ENCODE measurements at regions not wholly inside any gene's neighbourhood (a gene's known extent, or its start where the extent isn't known, plus 50 kb on each side); places are given as distances from the start of the nearest gene placed in this dataset.

- intact Hi-C loops (cut with DNase I): no loop called here
- H3K27ac ChIP-seq: no peak overlapping the region
- 20% methylated on average over 2 of the region's 2 CpGs for WGBS (ENCODE audit: insufficient coverage, low coverage, low lambda C conversion rate, missing lambda C conversion rate)
- no peak overlapping the region for H3K4me3 ChIP-seq
- no peaks in the 10 kb centered on the region for H3K4me1 ChIP-seq
- ATAC-seq (no peak), DNase-seq (no peak)
- no peaks in the 10 kb centered on the region for H3K36me3 ChIP-seq
- TF ChIP-seq POLR2A (IDR thresholded peaks at IDR 0.05): no peak
- no peak for TF ChIP-seq CTCF (IDR thresholded peaks at IDR 0.05)
- no peaks in the 10 kb centered on the region for H3K27me3 ChIP-seq
- no peaks in the 10 kb centered on the region for H3K9me3 ChIP-seq
These were observed 751.0 kb upstream of the TMEM132C start for GRCh38 chr12:127515941-127516340.

- Histone ChIP-seq H3K4me3 (no peak overlapping the region), H3K9me3 (no peaks in the 10 kb centered on the region), H3K27ac (no peak overlapping the region), H3K27me3 (no peaks in the 10 kb centered on the region), H3K4me1 (no peaks in the 10 kb centered on the region), H3K36me3 (no peaks in the 10 kb centered on the region)
- ATAC-seq (no peak), DNase-seq (no peak)
- intact Hi-C loops (cut with DNase I): no loop called here
- TF ChIP-seq POLR2A (IDR thresholded peaks at IDR 0.05): no peak
- no peak for TF ChIP-seq CTCF (IDR thresholded peaks at IDR 0.05)
- 55% methylated on average over 1 of the region's 1 CpG for WGBS (ENCODE audit: insufficient coverage, low coverage, low lambda C conversion rate, missing lambda C conversion rate)
These were observed 750.5 kb upstream of the TMEM132C start for GRCh38 chr12:127516467-127516866.

GRCh38 chr12:127519779-127520178 lies 747.2 kb upstream of the TMEM132C start:
- intact Hi-C loops (cut with DNase I): no loop called here
- no peak for ATAC-seq
- no peak for DNase-seq
- TF ChIP-seq CTCF (IDR thresholded peaks at IDR 0.05): no peak
- no peak for TF ChIP-seq POLR2A (IDR thresholded peaks at IDR 0.05)
- no peaks in the 10 kb centered on the region for H3K4me1 ChIP-seq
- no peak overlapping the region for H3K27ac ChIP-seq
- 21% methylated on average over 2 of the region's 2 CpGs for WGBS (ENCODE audit: insufficient coverage, low coverage, low lambda C conversion rate, missing lambda C conversion rate)
- no peaks in the 10 kb centered on the region for H3K27me3 ChIP-seq
- H3K9me3 ChIP-seq: no peaks in the 10 kb centered on the region
- no peaks in the 10 kb centered on the region for H3K36me3 ChIP-seq
- no peak overlapping the region for H3K4me3 ChIP-seq

GRCh38 chr12:127526925-127527324 lies 740.0 kb upstream of the TMEM132C start:
- DNase-seq (no peak), ATAC-seq (no peak)
- Histone ChIP-seq H3K4me1 (no peaks in the 10 kb centered on the region), H3K36me3 (no peaks in the 10 kb centered on the region), H3K27me3 (no peaks in the 10 kb centered on the region), H3K4me3 (no peak overlapping the region), H3K9me3 (no peaks in the 10 kb centered on the region), H3K27ac (no peak overlapping the region)
- TF ChIP-seq CTCF (IDR thresholded peaks at IDR 0.05) (no peak), POLR2A (IDR thresholded peaks at IDR 0.05) (no peak)
- 43% methylated on average over 3 of the region's 3 CpGs for WGBS (ENCODE audit: insufficient coverage, low coverage, low lambda C conversion rate, missing lambda C conversion rate)
- intact Hi-C loops (cut with DNase I): no loop called here

- TF ChIP-seq POLR2A (IDR thresholded peaks at IDR 0.05): no peak
- TF ChIP-seq CTCF (IDR thresholded peaks at IDR 0.05): no peak
- Histone ChIP-seq H3K27me3 (peaks cover 0 to 5% of the 10 kb centered on the region in 2 donors), H3K27ac (no peak overlapping the region), H3K4me3 (no peak overlapping the region), H3K4me1 (no peaks in the 10 kb centered on the region), H3K9me3 (no peaks in the 10 kb centered on the region), H3K36me3 (no peaks in the 10 kb centered on the region)
- intact Hi-C loops (cut with DNase I): no loop called here
- 56% methylated on average over 8 of the region's 8 CpGs for WGBS (ENCODE audit: insufficient coverage, low coverage, low lambda C conversion rate, missing lambda C conversion rate)
- ATAC-seq (no peak), DNase-seq (no peak)
These were observed 738.4 kb upstream of the TMEM132C start for GRCh38 chr12:127528551-127528950.
